ENCODE measurements at regions not wholly inside any gene's neighbourhood (a gene's known extent, or its start where the extent isn't known, plus 50 kb on each side); places are given as distances from the start of the nearest gene placed in this dataset.

- Histone ChIP-seq H3K36me3 (ENCODE audit: insufficient read depth, low read length) (no peaks in the 10 kb centered on the region), H3K9ac (ENCODE audit: low read depth, low read length) (no peak overlapping the region), H3K27ac (ENCODE audit: low read length) (no peak overlapping the region), H3K4me1 (ENCODE audit: insufficient read depth, low read length) (no peaks in the 10 kb centered on the region), H2AFZ (ENCODE audit: low read depth, low read length) (no peak overlapping the region), H3K27me3 (ENCODE audit: insufficient read depth, low read length, poor library complexity) (no peaks in the 10 kb centered on the region), H3K79me2 (ENCODE audit: insufficient read depth, low read length) (no peaks in the 10 kb centered on the region), H3K4me2 (ENCODE audit: insufficient read depth, low read length) (no peak overlapping the region), H3K4me3 (ENCODE audit: low read depth in 1 of 2, low read length in 2 of 2) (no peak overlapping the region), H4K20me1 (ENCODE audit: insufficient read depth, low read length) (no peaks in the 10 kb centered on the region), H3K9me3 (ENCODE audit: insufficient read depth, low read length, severe bottlenecking) (no peaks in the 10 kb centered on the region)
- TF ChIP-seq EZH2 (IDR thresholded peaks at IDR 0.05; ENCODE audit: borderline replicate concordance, low read depth, low read length, severe bottlenecking) (no peak), CTCF (IDR thresholded peaks at IDR 0.05; ENCODE audit: borderline replicate concordance, extremely low read depth, low read length, poor library complexity, severe bottlenecking) (no peak)
- ATAC-seq (ENCODE audit: insufficient read depth, low read depth) (no peak), DNase-seq (no peak)
Measured at GRCh38 chrX:114051667-114052315, 532.1 kb upstream of the HTR2C start.

- no peaks in the 10 kb centered on the region for H3K9me3 ChIP-seq (ENCODE audit: insufficient read depth, low read length, severe bottlenecking)
- no peak overlapping the region for H3K9ac ChIP-seq (ENCODE audit: low read depth, low read length)
- H3K4me3 ChIP-seq (ENCODE audit: low read depth in 1 of 2, low read length in 2 of 2) = no peak overlapping the region
- no peaks in the 10 kb centered on the region for H3K36me3 ChIP-seq (ENCODE audit: insufficient read depth, low read length)
- no peak overlapping the region for H3K4me2 ChIP-seq (ENCODE audit: insufficient read depth, low read length)
- no peaks in the 10 kb centered on the region for H4K20me1 ChIP-seq (ENCODE audit: insufficient read depth, low read length)
- H3K27me3 ChIP-seq (ENCODE audit: insufficient read depth, low read length, poor library complexity) = no peaks in the 10 kb centered on the region
- no peak overlapping the region for H2AFZ ChIP-seq (ENCODE audit: low read depth, low read length)
- H3K27ac ChIP-seq (ENCODE audit: low read length) = no peak overlapping the region
- H3K79me2 ChIP-seq (ENCODE audit: insufficient read depth, low read length) = no peaks in the 10 kb centered on the region
- TF ChIP-seq EZH2 (IDR thresholded peaks at IDR 0.05; ENCODE audit: borderline replicate concordance, low read depth, low read length, severe bottlenecking) = no peak
- TF ChIP-seq CTCF (IDR thresholded peaks at IDR 0.05; ENCODE audit: borderline replicate concordance, extremely low read depth, low read length, poor library complexity, severe bottlenecking) = no peak
- H3K4me1 ChIP-seq (ENCODE audit: insufficient read depth, low read length) = no peaks in the 10 kb centered on the region
- ATAC-seq (ENCODE audit: insufficient read depth, low read depth) (no peak), DNase-seq (no peak)
Measured at GRCh38 chrX:114050075-114050796, 533.6 kb upstream of the HTR2C start.

- TF ChIP-seq EZH2 (IDR thresholded peaks at IDR 0.05; ENCODE audit: borderline replicate concordance, low read depth, low read length, severe bottlenecking) (no peak), CTCF (IDR thresholded peaks at IDR 0.05; ENCODE audit: borderline replicate concordance, extremely low read depth, low read length, poor library complexity, severe bottlenecking) (no peak)
- no peak overlapping the region for H3K4me2 ChIP-seq (ENCODE audit: insufficient read depth, low read length)
- H3K4me1 ChIP-seq (ENCODE audit: insufficient read depth, low read length) = no peaks in the 10 kb centered on the region
- H3K27ac ChIP-seq (ENCODE audit: low read length) = no peak overlapping the region
- H2AFZ ChIP-seq (ENCODE audit: low read depth, low read length) = no peak overlapping the region
- H3K36me3 ChIP-seq (ENCODE audit: insufficient read depth, low read length) = no peaks in the 10 kb centered on the region
- H3K4me3 ChIP-seq (ENCODE audit: low read depth in 1 of 2, low read length in 2 of 2) = no peak overlapping the region
- H4K20me1 ChIP-seq (ENCODE audit: insufficient read depth, low read length) = no peaks in the 10 kb centered on the region
- H3K9me3 ChIP-seq (ENCODE audit: insufficient read depth, low read length, severe bottlenecking) = no peaks in the 10 kb centered on the region
- no peaks in the 10 kb centered on the region for H3K79me2 ChIP-seq (ENCODE audit: insufficient read depth, low read length)
- no peaks in the 10 kb centered on the region for H3K27me3 ChIP-seq (ENCODE audit: insufficient read depth, low read length, poor library complexity)
- ATAC-seq (ENCODE audit: insufficient read depth, low read depth) = no peak
- no peak for DNase-seq
- H3K9ac ChIP-seq (ENCODE audit: low read depth, low read length) = no peak overlapping the region
Measured at GRCh38 chrX:114049063-114049462, 534.8 kb upstream of the HTR2C start.

Data from DND-41 (cell line).